Thyroid gland (tissue), 4 donors: ENCODE measurements at regions not wholly inside any gene's neighbourhood (a gene's known extent, or its start where the extent isn't known, plus 50 kb on each side); places are given as distances from the start of the nearest gene placed in this dataset.

Experiments used
- DNase-seq, 2 donors: peaks; one replicate each; pipeline ENCODE4 v3.0.0-alpha.2; 2019
- H3K27ac ChIP-seq, 3 donors: fragments of 200-600 bp; sonication (generic); 1 replicate in 2 of 3; 2 replicates in 1 of 3; pipeline ENCODE4 v1.5.1; 2016 to 2019; ENCODE audit warnings: mild to moderate bottlenecking in 1 of 3, moderate library complexity in 1 of 3
- H3K27me3 ChIP-seq: fragments of 200-600 bp; sonication (generic); one replicate; pipeline ENCODE4 v1.5.1; 2019
- H3K36me3 ChIP-seq, 2 donors: fragments of 200-600 bp; sonication (generic); one replicate each; pipeline ENCODE4 v1.5.1; 2016 to 2019
- H3K4me1 ChIP-seq, 2 donors: fragments of 200-600 bp; sonication (generic); one replicate each; pipeline ENCODE4 v1.5.1; 2017 to 2019
- H3K4me3 ChIP-seq, 3 donors: fragments of 200-600 bp; sonication (generic); replicated peaks in 1 of 3; 1 replicate in 2 of 3; 2 replicates in 1 of 3; pipeline ENCODE4 v1.5.1; 2016; ENCODE audit warnings: mild to moderate bottlenecking in 1 of 3
- H3K9me3 ChIP-seq: fragments of 200-600 bp; sonication (generic); one replicate; pipeline ENCODE4 v1.5.1; 2017
- POLR2A ChIP-seq, 2 donors: fragments of 450-650 bp; IDR thresholded peaks; one replicate each; pipeline ENCODE4 v1.6.1; 2017; ENCODE audit warnings: antibody characterized with exemption in 2 of 2, mild to moderate bottlenecking in 2 of 2, moderate library complexity in 1 of 2
- WGBS, 2 donors: methylation state at CpG; one replicate each; pipeline ENCODE4 v1.1.5; 2017; 5-methylcytosine and 5-hydroxymethylcytosine counted together
- intact Hi-C: fragments of 100-400 bp; cut with DNase I; formaldehyde crosslinking; loops from one replicate; pipeline ENCODE4 v1.15.1; 2023
- TF ChIP-seq, protein P1 (sequence below), 6 experiments: fragments of 200-600 bp in 3 of 6; fragments of 450-650 bp in 3 of 6; sonication (generic) in 3 of 6; IDR thresholded peaks; one replicate each; pipeline ENCODE4 v1.5.1; 2016 to 2019; ENCODE audit warnings: antibody characterized with exemption in 6 of 6, mild to moderate bottlenecking in 2 of 6, inconsistent platforms in 1 of 6, moderate library complexity in 1 of 6

- Histone ChIP-seq H3K4me1 (no peaks in the 10 kb centered on the region), H3K36me3 (no peaks in the 10 kb centered on the region), H3K27ac (no peak overlapping the region), H3K4me3 (no peak overlapping the region), H3K9me3 (no peaks in the 10 kb centered on the region), H3K27me3 (no peaks in the 10 kb centered on the region)
- DNase-seq, result no peak
- intact Hi-C loops, result no loop called here
- TF ChIP-seq, protein P1, sequence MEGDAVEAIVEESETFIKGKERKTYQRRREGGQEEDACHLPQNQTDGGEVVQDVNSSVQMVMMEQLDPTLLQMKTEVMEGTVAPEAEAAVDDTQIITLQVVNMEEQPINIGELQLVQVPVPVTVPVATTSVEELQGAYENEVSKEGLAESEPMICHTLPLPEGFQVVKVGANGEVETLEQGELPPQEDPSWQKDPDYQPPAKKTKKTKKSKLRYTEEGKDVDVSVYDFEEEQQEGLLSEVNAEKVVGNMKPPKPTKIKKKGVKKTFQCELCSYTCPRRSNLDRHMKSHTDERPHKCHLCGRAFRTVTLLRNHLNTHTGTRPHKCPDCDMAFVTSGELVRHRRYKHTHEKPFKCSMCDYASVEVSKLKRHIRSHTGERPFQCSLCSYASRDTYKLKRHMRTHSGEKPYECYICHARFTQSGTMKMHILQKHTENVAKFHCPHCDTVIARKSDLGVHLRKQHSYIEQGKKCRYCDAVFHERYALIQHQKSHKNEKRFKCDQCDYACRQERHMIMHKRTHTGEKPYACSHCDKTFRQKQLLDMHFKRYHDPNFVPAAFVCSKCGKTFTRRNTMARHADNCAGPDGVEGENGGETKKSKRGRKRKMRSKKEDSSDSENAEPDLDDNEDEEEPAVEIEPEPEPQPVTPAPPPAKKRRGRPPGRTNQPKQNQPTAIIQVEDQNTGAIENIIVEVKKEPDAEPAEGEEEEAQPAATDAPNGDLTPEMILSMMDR (IDR thresholded peaks at IDR 0.05), result no peak
These were observed 186.3 kb downstream of the EDN1 start for GRCh38 chr6:12476484-12476883.

- Histone ChIP-seq H3K27ac (no peak overlapping the region), H3K27me3 (no peaks in the 10 kb centered on the region), H3K36me3 (no peaks in the 10 kb centered on the region), H3K9me3 (no peaks in the 10 kb centered on the region), H3K4me3 (no peak overlapping the region), H3K4me1 (no peaks in the 10 kb centered on the region)
- intact Hi-C loops, result no loop called here
- DNase-seq, result no peak
- TF ChIP-seq, protein P1 (IDR thresholded peaks at IDR 0.05), result no peak
- TF ChIP-seq POLR2A (IDR thresholded peaks at IDR 0.05), result no peak
- WGBS, 2 donors, result 84 to 90% methylated on average over 3 of the region's 3 CpGs
These were observed 187.5 kb downstream of the EDN1 start for GRCh38 chr6:12477616-12478015.

DNA sequence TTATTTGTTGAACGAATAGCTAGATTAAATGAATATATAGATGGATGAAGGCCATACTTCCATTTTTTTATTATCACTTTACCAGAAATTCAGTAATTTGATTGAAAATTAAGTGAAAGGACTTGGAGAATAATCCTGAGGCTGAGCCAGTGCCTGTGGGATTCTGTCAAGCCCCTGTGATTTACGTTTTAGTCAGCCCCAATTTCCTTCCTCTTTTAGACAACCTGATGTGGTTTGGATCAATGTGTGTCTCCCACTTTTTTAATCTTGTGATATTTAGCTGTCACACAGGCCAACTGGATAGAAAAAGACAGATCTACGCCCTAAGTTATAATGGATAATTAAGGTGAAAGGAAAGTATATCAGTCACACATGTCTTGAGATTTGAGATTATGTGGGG is 188.8 kb downstream of the EDN1 start:
- Histone ChIP-seq H3K9me3 (no peaks in the 10 kb centered on the region), H3K27ac (no peak overlapping the region)

DNA sequence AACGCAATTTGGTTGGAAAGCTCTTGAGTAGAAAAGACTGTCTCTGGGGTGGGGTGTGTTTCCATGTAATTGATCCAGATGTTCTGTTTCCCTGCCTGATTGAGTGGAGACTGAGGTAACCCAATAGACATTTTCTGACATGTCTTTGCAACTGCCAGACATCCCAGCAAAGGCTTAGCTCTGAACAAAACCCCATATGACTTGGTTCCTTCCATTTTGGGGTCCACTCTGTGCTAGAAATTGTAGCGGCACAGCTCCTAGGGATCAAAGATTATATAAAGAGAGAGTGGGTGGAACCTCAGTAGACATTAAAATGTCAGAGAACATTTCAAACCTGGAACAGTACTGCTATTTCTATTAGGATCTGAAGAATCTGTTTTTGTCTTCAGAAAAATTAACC is 189.3 kb downstream of the EDN1 start:
- no peaks in the 10 kb centered on the region for H3K27me3 ChIP-seq
- no peaks in the 10 kb centered on the region for H3K36me3 ChIP-seq
- intact Hi-C loops, result no loop called here
- no peak for TF ChIP-seq POLR2A (IDR thresholded peaks at IDR 0.05)
- TF ChIP-seq, protein P1 (IDR thresholded peaks at IDR 0.05), result no peak
- no peaks in the 10 kb centered on the region for H3K9me3 ChIP-seq
- H3K4me3 ChIP-seq, result no peak overlapping the region
- H3K4me1 ChIP-seq, result no peaks in the 10 kb centered on the region
- WGBS, 2 donors, result 94 to 100% methylated on average over 2 of the region's 2 CpGs
- DNase-seq, result no peak
- no peak overlapping the region for H3K27ac ChIP-seq

More for the DNA sequence above, 188.8 kb downstream of the EDN1 start:
- H3K4me3 ChIP-seq, result no peak overlapping the region
- no peaks in the 10 kb centered on the region for H3K4me1 ChIP-seq
- 86 to 89% methylated on average over 3 of the region's 3 CpGs for WGBS, 2 donors
- no peaks in the 10 kb centered on the region for H3K36me3 ChIP-seq
- H3K27me3 ChIP-seq, result no peaks in the 10 kb centered on the region
- intact Hi-C loops, result no loop called here
- TF ChIP-seq, protein P1 (IDR thresholded peaks at IDR 0.05), result no peak
- DNase-seq, result no peak

GRCh38 chr6:12479881-12480280 is 189.7 kb downstream of the EDN1 start:
- WGBS, 2 donors, result 85 to 88% methylated on average over 2 of the region's 2 CpGs
- Histone ChIP-seq H3K4me3 (no peak overlapping the region), H3K27ac (no peak overlapping the region), H3K36me3 (no peaks in the 10 kb centered on the region), H3K4me1 (no peaks in the 10 kb centered on the region), H3K27me3 (no peaks in the 10 kb centered on the region), H3K9me3 (no peaks in the 10 kb centered on the region)
- intact Hi-C loops, result no loop called here
- TF ChIP-seq, protein P1 (IDR thresholded peaks at IDR 0.05), result no peak
- TF ChIP-seq POLR2A (IDR thresholded peaks at IDR 0.05), result no peak
- no peak for DNase-seq
